ENCODE measurements at regions not wholly inside any gene's neighbourhood (a gene's known extent, or its start where the extent isn't known, plus 50 kb on each side); places are given as distances from the start of the nearest gene placed in this dataset.

- CTCF ChIA-PET: interaction anchor here (1.3 kb wide), 1 partner anchor 34 kb away, joined by 3 read pairs; no protein-coding TSS in a partner anchor
- no peaks in the 10 kb centered on the region for H3K27me3 ChIP-seq (replicated peaks in 2 of 5; ENCODE audit: control insufficient read depth in 4 of 5, insufficient read depth in 5 of 5, low read length in 4 of 5)
- no peak for DNase-seq
- no peaks in the 10 kb centered on the region for H3K36me3 ChIP-seq (ENCODE audit: control insufficient read depth in 4 of 4, insufficient read depth in 4 of 4, low read length in 3 of 4)
- H3K4me1 ChIP-seq (ENCODE audit: control extremely low read depth in 1 of 4, control insufficient read depth in 4 of 4, insufficient read depth in 4 of 4, low read length in 3 of 4): peaks cover 8 to 28% (median 11%) of the 10 kb centered on the region in 4 experiments
- WGBS (ENCODE audit: insufficient coverage): 89% methylated on average over 1 of the region's 2 CpGs
- no peak overlapping the region for H3K4me3 ChIP-seq (ENCODE audit: control insufficient read depth in 1 of 7, extremely low read depth in 1 of 7, insufficient read depth in 4 of 7, low read depth in 2 of 7, low read length in 6 of 7)
- no peaks in the 10 kb centered on the region for H3K9me3 ChIP-seq (ENCODE audit: control extremely low read depth in 1 of 5, control insufficient read depth in 4 of 5, insufficient read depth in 2 of 5, low read depth in 1 of 5, low read length in 4 of 5)
- H3K27ac ChIP-seq (ENCODE audit: insufficient read depth in 1 of 2, low read depth in 1 of 2, low read length in 2 of 2, poor library complexity in 1 of 2, severe bottlenecking in 2 of 2): no peak overlapping the region
- POLR2A ChIA-PET: no interaction called here
These were observed 59.5 kb downstream of the FZD1 start for GRCh38 chr7:91323626-91324158.

DNA sequence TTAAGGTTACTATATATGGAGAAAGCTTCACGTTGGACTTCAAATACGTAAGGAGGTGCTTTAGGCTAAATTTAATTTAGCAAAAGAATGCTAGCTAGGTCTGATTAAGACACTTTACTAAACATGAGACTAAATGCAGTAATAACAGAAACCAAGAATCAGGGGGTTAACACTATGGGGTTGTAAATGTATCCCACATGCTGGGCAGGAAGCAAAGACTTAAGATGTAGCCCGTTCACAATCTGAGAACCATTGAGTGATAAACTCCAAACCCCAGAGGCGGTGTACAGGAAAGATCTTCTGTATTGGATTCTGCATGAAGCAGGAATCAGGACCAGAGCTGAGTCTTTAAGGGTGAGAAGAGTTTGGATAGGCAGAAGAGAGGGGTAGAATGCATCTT lies 60.4 kb downstream of the FZD1 start:
- Histone ChIP-seq H3K27me3 (replicated peaks in 2 of 5; ENCODE audit: control insufficient read depth in 4 of 5, insufficient read depth in 5 of 5, low read length in 4 of 5) (no peaks in the 10 kb centered on the region), H3K4me1 (ENCODE audit: control extremely low read depth in 1 of 4, control insufficient read depth in 4 of 4, insufficient read depth in 4 of 4, low read length in 3 of 4) (peaks cover 8 to 28% (median 11%) of the 10 kb centered on the region in 4 experiments), H3K36me3 (ENCODE audit: control insufficient read depth in 4 of 4, insufficient read depth in 4 of 4, low read length in 3 of 4) (no peaks in the 10 kb centered on the region), H3K27ac (ENCODE audit: insufficient read depth in 1 of 2, low read depth in 1 of 2, low read length in 2 of 2, poor library complexity in 1 of 2, severe bottlenecking in 2 of 2) (no peak overlapping the region), H3K4me3 (ENCODE audit: control insufficient read depth in 1 of 7, extremely low read depth in 1 of 7, insufficient read depth in 4 of 7, low read depth in 2 of 7, low read length in 6 of 7) (no peak overlapping the region), H3K9me3 (ENCODE audit: control extremely low read depth in 1 of 5, control insufficient read depth in 4 of 5, insufficient read depth in 2 of 5, low read depth in 1 of 5, low read length in 4 of 5) (no peaks in the 10 kb centered on the region)
- WGBS (ENCODE audit: insufficient coverage): 53% methylated on average over 2 of the region's 4 CpGs
- ChIA-PET CTCF (interaction anchor here (0.9 to 1.1 kb wide), 2 partner anchors 10 to 12 kb away, joined by 4 read pairs; no protein-coding TSS in a partner anchor), POLR2A (no interaction called here)
- no peak for DNase-seq

DNA sequence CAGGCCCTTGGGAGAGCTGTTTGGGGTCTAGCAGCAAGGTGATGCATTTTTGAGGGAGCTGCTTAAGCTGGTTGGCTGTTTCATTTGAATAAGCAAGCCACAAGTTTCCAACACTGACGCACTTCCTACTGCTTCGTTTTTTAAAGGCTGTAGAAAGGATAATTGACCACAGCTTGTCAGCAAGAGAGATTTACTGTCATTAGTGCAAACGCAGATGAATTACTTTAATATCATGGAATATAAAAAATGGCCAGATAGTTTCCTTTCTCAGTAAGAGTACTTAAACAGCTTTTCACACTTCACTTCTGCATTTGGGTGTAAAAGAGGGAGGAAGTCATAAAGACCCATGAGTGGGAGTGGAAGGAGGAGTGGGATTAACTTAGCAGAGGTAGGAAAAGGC lies 61.5 kb downstream of the FZD1 start:
- CTCF ChIA-PET: interaction anchor here (0.9 to 1.0 kb wide), 2 partner anchors 19 to 24 kb away, joined by 3 read pairs; no protein-coding TSS in a partner anchor
- H3K9me3 ChIP-seq (ENCODE audit: control extremely low read depth in 1 of 5, control insufficient read depth in 4 of 5, insufficient read depth in 2 of 5, low read depth in 1 of 5, low read length in 4 of 5): no peaks in the 10 kb centered on the region
- peaks cover 8 to 28% (median 11%) of the 10 kb centered on the region in 4 experiments for H3K4me1 ChIP-seq (ENCODE audit: control extremely low read depth in 1 of 4, control insufficient read depth in 4 of 4, insufficient read depth in 4 of 4, low read length in 3 of 4)
- WGBS (ENCODE audit: insufficient coverage): no CpG with 5 or more reads among the region's 3 CpGs
- H3K36me3 ChIP-seq (ENCODE audit: control insufficient read depth in 4 of 4, insufficient read depth in 4 of 4, low read length in 3 of 4): no peaks in the 10 kb centered on the region
- POLR2A ChIA-PET: no interaction called here
- H3K27me3 ChIP-seq (replicated peaks in 2 of 5; ENCODE audit: control insufficient read depth in 4 of 5, insufficient read depth in 5 of 5, low read length in 4 of 5): no peaks in the 10 kb centered on the region
- peak; percentile 82 to 95 (median 91) for DNase-seq
- H3K4me3 ChIP-seq (ENCODE audit: control insufficient read depth in 1 of 7, extremely low read depth in 1 of 7, insufficient read depth in 4 of 7, low read depth in 2 of 7, low read length in 6 of 7): peak overlapping the region in 1 of 7 experiments; percentile 52
- H3K27ac ChIP-seq (ENCODE audit: insufficient read depth in 1 of 2, low read depth in 1 of 2, low read length in 2 of 2, poor library complexity in 1 of 2, severe bottlenecking in 2 of 2): no peak overlapping the region

DNA sequence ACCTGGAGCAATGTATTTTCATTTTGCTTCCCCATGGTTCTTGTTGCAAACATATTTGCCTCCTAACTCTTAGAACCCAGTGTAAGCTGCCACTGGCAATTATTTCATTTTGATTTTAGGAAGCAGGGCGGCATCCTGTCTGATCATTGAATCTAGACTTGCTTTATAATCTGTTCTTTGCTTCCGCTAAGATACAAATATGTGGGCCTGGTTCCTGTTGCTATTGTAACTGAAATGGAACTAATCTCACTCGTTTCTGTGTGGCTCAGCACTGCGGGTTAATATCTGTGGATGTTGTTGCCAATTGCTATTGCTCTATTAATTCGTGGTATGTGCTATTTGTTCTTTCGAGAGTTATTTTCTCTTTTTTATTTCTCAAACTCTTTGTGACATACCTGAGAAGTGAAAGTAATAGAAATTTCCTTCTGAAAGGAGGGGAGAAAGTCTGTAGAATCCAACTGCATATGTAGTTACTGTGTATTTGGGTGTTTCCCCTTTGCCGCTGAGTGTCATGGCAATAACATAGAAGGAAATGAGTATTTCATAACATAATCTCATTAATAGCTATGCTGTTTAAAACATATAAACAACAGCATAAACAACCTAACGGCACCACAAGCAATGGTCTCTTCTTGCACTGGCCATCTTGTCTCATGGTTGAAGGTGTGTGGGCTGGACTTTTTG lies 62.4 kb downstream of the FZD1 start:
- CTCF ChIA-PET: no interaction called here

DNA sequence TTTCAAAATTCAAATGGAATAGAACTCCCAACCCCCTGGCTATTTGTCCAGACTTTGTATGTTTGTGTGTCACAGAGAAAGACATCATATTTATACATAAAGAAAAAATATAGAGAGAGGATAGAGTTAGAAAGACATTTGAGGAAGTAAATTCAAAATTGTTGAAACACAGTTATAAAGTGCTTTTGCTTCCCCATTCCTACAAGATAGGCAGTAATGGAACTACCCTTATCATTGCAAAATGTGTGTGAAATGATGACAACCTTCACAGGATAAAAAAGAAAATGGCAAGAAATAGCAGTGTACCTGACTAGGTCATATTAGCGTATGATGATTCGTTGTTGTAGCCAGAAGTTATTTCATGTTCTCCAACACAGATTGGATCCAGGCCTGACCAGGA lies 63.1 kb downstream of the FZD1 start:
- peaks cover 8 to 28% (median 11%) of the 10 kb centered on the region in 4 experiments for H3K4me1 ChIP-seq (ENCODE audit: control extremely low read depth in 1 of 4, control insufficient read depth in 4 of 4, insufficient read depth in 4 of 4, low read length in 3 of 4)
- no peaks in the 10 kb centered on the region for H3K9me3 ChIP-seq (ENCODE audit: control extremely low read depth in 1 of 5, control insufficient read depth in 4 of 5, insufficient read depth in 2 of 5, low read depth in 1 of 5, low read length in 4 of 5)
- H3K36me3 ChIP-seq (ENCODE audit: control insufficient read depth in 4 of 4, insufficient read depth in 4 of 4, low read length in 3 of 4): no peaks in the 10 kb centered on the region
- H3K27ac ChIP-seq (ENCODE audit: insufficient read depth in 1 of 2, low read depth in 1 of 2, low read length in 2 of 2, poor library complexity in 1 of 2, severe bottlenecking in 2 of 2): peak overlapping the region; percentile 72 to 76
- ChIA-PET POLR2A (no interaction called here), CTCF (no interaction called here)
- no peaks in the 10 kb centered on the region for H3K27me3 ChIP-seq (replicated peaks in 2 of 5; ENCODE audit: control insufficient read depth in 4 of 5, insufficient read depth in 5 of 5, low read length in 4 of 5)
- 38% methylated on average over 2 of the region's 2 CpGs for WGBS (ENCODE audit: insufficient coverage)
- peak; percentile 11 to 78 (median 64) for DNase-seq
- H3K4me3 ChIP-seq (ENCODE audit: control insufficient read depth in 1 of 7, extremely low read depth in 1 of 7, insufficient read depth in 4 of 7, low read depth in 2 of 7, low read length in 6 of 7): peak overlapping the region in 2 of 7 experiments; percentile 14 to 52

More for the DNA sequence above, 62.4 kb downstream of the FZD1 start:
- peak overlapping the region; percentile 72 to 76 for H3K27ac ChIP-seq (ENCODE audit: insufficient read depth in 1 of 2, low read depth in 1 of 2, low read length in 2 of 2, poor library complexity in 1 of 2, severe bottlenecking in 2 of 2)
- 15% methylated on average over 4 of the region's 8 CpGs for WGBS (ENCODE audit: insufficient coverage)
- H3K36me3 ChIP-seq (ENCODE audit: control insufficient read depth in 4 of 4, insufficient read depth in 4 of 4, low read length in 3 of 4): no peaks in the 10 kb centered on the region
- no peaks in the 10 kb centered on the region for H3K27me3 ChIP-seq (replicated peaks in 2 of 5; ENCODE audit: control insufficient read depth in 4 of 5, insufficient read depth in 5 of 5, low read length in 4 of 5)
- DNase-seq: peak; percentile 54 to 93 (median 81)
- H3K4me1 ChIP-seq (ENCODE audit: control extremely low read depth in 1 of 4, control insufficient read depth in 4 of 4, insufficient read depth in 4 of 4, low read length in 3 of 4): peaks cover 8 to 28% (median 11%) of the 10 kb centered on the region in 4 experiments
- POLR2A ChIA-PET: no interaction called here
- H3K9me3 ChIP-seq (ENCODE audit: control extremely low read depth in 1 of 5, control insufficient read depth in 4 of 5, insufficient read depth in 2 of 5, low read depth in 1 of 5, low read length in 4 of 5): no peaks in the 10 kb centered on the region
- H3K4me3 ChIP-seq (ENCODE audit: control insufficient read depth in 1 of 7, extremely low read depth in 1 of 7, insufficient read depth in 4 of 7, low read depth in 2 of 7, low read length in 6 of 7): peak overlapping the region in 4 of 7 experiments; percentile 6 to 52 (median 12)

GRCh38 chr7:91329571-91329970 lies 65.3 kb downstream of the FZD1 start:
- CTCF ChIA-PET: no interaction called here
- Histone ChIP-seq H3K27ac (ENCODE audit: insufficient read depth in 1 of 2, low read depth in 1 of 2, low read length in 2 of 2, poor library complexity in 1 of 2, severe bottlenecking in 2 of 2) (no peak overlapping the region), H3K9me3 (ENCODE audit: control extremely low read depth in 1 of 5, control insufficient read depth in 4 of 5, insufficient read depth in 2 of 5, low read depth in 1 of 5, low read length in 4 of 5) (no peaks in the 10 kb centered on the region), H3K4me1 (ENCODE audit: control extremely low read depth in 1 of 4, control insufficient read depth in 4 of 4, insufficient read depth in 4 of 4, low read length in 3 of 4) (peaks cover 8 to 28% (median 11%) of the 10 kb centered on the region in 4 experiments), H3K36me3 (ENCODE audit: control insufficient read depth in 4 of 4, insufficient read depth in 4 of 4, low read length in 3 of 4) (no peaks in the 10 kb centered on the region), H3K4me3 (ENCODE audit: control insufficient read depth in 1 of 7, extremely low read depth in 1 of 7, insufficient read depth in 4 of 7, low read depth in 2 of 7, low read length in 6 of 7) (no peak overlapping the region), H3K27me3 (replicated peaks in 2 of 5; ENCODE audit: control insufficient read depth in 4 of 5, insufficient read depth in 5 of 5, low read length in 4 of 5) (no peaks in the 10 kb centered on the region)
- POLR2A ChIA-PET: no interaction called here
- DNase-seq: no peak

- Histone ChIP-seq H3K9me3 (ENCODE audit: control extremely low read depth in 1 of 5, control insufficient read depth in 4 of 5, insufficient read depth in 2 of 5, low read depth in 1 of 5, low read length in 4 of 5) (no peaks in the 10 kb centered on the region), H3K4me1 (ENCODE audit: control extremely low read depth in 1 of 4, control insufficient read depth in 4 of 4, insufficient read depth in 4 of 4, low read length in 3 of 4) (peaks cover 6 to 21% (median 11%) of the 10 kb centered on the region in 4 experiments), H3K4me3 (ENCODE audit: control insufficient read depth in 1 of 7, extremely low read depth in 1 of 7, insufficient read depth in 4 of 7, low read depth in 2 of 7, low read length in 6 of 7) (no peak overlapping the region), H3K27ac (ENCODE audit: insufficient read depth in 1 of 2, low read depth in 1 of 2, low read length in 2 of 2, poor library complexity in 1 of 2, severe bottlenecking in 2 of 2) (no peak overlapping the region), H3K36me3 (ENCODE audit: control insufficient read depth in 4 of 4, insufficient read depth in 4 of 4, low read length in 3 of 4) (no peaks in the 10 kb centered on the region), H3K27me3 (replicated peaks in 2 of 5; ENCODE audit: control insufficient read depth in 4 of 5, insufficient read depth in 5 of 5, low read length in 4 of 5) (no peaks in the 10 kb centered on the region)
- CTCF ChIA-PET: interaction anchor here (1.0 kb wide), 1 partner anchor 8 kb away, joined by 4 read pairs; no protein-coding TSS in a partner anchor
- POLR2A ChIA-PET: no interaction called here
- no CpG with 5 or more reads among the region's 2 CpGs for WGBS (ENCODE audit: insufficient coverage)
- no peak for DNase-seq
These were observed 66.1 kb downstream of the FZD1 start for GRCh38 chr7:91330191-91330808.

Data from common myeloid progenitor, CD34-positive (primary cell).